ENCODE measurements at regions not wholly inside any gene's neighbourhood (a gene's known extent, or its start where the extent isn't known, plus 50 kb on each side); places are given as distances from the start of the nearest gene placed in this dataset.

- no peak for DNase-seq (ENCODE audit: low read depth in 2 of 2, low spot score in 1 of 2)
Observed at GRCh38 chr15:70196372-70197316, 98.9 kb upstream of the TLE3 start.

GRCh38 chr15:70195587-70196305 is 98.0 kb upstream of the TLE3 start:
- DNase-seq (ENCODE audit: low read depth in 2 of 2, low spot score in 1 of 2): no peak

DNA sequence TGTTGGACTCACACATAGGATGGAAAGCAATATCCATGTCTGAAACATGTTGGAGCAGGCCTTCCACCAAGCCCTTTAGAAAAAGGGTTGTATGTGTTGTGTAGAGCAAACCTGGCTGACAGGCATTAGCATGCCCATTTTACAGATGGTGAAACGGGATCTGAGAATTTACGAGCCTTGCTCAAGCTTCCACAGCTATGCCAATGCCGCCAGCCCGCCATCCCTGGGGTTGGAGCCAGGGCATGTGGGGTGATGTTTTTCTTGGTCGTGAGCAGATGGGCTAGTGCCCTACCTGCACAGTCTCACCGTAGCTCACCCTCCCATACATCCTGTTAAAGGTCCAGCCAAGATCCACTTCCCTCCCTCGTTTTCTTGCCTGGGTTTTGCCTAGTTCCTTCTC is 97.5 kb upstream of the TLE3 start:
- no peak for DNase-seq (ENCODE audit: low read depth in 2 of 2, low spot score in 1 of 2)

GRCh38 chr15:70194266-70194665 is 96.5 kb upstream of the TLE3 start:
- DNase-seq (ENCODE audit: low read depth in 2 of 2, low spot score in 1 of 2): no peak

- DNase-seq (ENCODE audit: low read depth in 2 of 2, low spot score in 1 of 2): no peak
Observed at GRCh38 chr15:70193734-70194133, 96.0 kb upstream of the TLE3 start.

DNA sequence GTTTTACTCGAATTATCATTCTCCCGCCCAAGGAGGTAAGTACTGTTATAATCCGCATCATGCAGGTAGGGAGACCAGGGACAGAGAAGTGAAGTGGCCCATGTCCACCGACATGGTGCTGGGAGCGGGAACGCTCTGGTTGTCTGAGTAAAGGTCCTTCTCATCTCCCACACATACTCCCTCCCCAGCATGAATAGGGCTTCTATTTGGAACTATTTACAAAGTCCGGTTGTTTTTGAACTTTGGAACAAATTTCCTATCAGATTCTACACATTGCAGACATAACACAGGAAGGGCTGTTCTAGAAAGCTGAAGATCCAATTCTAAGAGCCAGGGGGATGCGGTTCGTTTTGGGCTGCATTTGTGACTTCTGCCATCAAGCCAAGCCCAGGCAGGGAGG is 94.8 kb upstream of the TLE3 start:
- DNase-seq (ENCODE audit: low read depth in 2 of 2, low spot score in 1 of 2): no peak

GRCh38 chr15:70192041-70192440 is 94.3 kb upstream of the TLE3 start:
- DNase-seq (ENCODE audit: low read depth in 2 of 2, low spot score in 1 of 2): no peak

DNA sequence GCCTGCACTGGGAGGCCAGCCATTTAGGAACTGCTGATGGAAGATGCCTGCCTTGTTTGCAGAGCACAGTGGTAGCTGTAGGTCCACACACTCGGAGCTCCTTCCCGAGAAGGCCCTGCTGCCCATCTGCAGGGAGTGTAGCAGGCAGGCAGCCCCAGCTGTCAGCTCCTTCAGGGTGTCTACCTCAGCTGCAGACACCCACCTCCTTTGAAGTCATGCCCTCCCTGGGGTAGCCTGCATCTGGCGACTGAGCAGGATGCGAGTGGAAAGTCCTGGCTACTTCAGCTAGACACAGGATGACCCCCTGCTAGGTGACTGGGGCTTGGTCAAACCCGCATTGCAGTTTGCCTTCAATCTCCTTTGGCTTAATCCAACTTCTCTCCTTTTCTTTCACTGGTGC is 93.2 kb upstream of the TLE3 start:
- no peak for DNase-seq (ENCODE audit: low read depth in 2 of 2, low spot score in 1 of 2)

DNA sequence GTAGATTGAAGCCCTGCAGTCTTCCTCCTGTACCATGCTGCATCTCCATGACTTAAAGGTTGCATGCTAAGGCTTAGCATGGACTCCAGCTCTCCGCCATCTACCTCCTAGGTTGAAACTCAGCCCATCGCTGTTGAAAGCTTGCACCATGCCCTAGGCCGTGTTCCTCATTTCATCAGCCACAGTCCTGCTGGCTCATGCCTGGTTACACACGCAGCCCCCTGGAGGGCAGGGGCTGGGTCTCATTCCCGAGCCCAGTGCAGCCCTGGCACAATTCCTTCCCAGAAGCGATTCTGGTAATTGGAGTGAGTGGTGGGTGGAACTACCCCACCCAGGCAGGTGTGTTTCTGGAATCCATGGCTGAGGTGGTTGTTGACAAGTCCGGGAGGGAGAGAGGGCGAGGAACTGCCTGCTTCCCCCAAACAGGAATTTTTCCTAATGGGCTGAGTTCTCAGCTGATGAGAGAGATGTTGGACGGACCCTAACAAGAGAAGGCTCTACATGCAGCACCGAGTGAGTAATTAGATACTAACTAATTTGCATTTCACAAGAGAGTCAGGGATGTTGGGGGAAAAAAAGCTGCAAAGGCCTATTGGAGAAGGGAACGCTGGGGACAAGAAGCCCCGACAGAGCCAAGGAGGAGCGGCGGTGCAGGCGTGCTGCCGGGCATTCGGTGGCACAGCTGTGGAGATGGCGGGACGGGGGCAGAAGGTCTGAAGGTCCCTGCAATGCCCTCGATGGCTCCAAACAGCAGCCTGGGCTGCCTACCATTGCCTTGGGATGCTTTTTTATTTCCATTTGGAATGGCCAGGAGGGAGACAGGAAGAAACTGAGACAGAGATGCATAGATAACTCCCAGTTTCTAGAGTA is 92.3 kb upstream of the TLE3 start:
- no peak for DNase-seq (ENCODE audit: low read depth in 2 of 2, low spot score in 1 of 2)

GRCh38 chr15:70188286-70188685 is 90.6 kb upstream of the TLE3 start:
- DNase-seq (ENCODE audit: low read depth in 2 of 2, low spot score in 1 of 2): no peak

- DNase-seq (ENCODE audit: low read depth in 2 of 2, low spot score in 1 of 2): no peak
Observed at GRCh38 chr15:70187331-70187730, 89.6 kb upstream of the TLE3 start.

DNA sequence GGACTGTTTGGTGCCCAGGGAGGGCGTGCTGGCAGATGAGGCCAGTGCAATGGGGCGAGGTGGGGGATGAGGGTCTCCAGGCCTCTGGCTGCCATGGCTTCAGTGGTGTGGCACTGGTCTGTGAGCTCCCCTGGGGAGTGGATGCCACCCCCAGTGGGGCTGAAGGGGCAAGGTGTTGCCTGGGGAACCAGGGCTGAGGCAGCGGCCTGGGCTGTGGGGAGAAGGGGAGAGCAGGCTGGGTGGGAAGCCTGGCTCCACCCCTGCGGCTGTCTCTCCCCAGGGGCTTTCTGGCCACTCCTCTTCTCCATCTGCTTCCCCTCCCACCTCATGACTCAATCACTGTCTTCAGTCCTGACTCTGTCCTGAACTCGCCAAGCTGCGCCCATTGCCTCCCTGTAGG is 88.4 kb upstream of the TLE3 start:
- no peak for DNase-seq (ENCODE audit: low read depth in 2 of 2, low spot score in 1 of 2)

- no peak for DNase-seq (ENCODE audit: low read depth in 2 of 2, low spot score in 1 of 2)
Observed at GRCh38 chr15:70185251-70185711, 87.6 kb upstream of the TLE3 start.

GRCh38 chr15:70182858-70183695 is 85.4 kb upstream of the TLE3 start:
- DNase-seq (ENCODE audit: low read depth in 2 of 2, low spot score in 1 of 2): no peak

DNA sequence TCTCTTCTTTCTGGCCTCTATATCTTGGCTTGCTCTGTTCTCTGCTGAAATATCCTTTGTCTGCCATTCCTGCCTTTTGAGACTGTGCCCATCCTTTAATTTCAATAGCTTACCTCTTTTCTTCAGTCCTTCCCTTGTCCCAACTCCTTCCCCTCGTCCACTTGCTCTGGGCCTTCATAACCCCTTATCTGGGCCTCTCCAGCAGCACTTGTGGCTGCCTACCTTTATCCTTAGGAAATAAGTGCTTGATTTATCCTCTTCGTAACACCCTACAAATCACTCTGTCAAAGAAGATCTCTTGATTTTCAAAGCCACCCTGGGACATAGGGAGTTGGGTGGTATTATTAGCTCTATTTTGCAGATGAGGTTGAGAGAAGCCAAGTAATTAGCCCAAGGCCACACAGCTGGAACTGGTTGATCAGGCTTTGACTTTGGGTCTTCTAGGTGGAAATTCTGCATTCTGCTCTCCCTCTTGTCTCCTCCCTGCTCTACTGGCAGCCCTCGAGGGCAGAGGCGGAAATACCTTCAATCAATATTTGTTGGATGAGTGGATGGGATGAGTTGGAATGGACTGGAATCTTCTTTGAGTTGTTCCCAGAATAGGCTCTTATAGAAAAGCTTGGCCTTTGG is 84.0 kb upstream of the TLE3 start:
- no peak for DNase-seq (ENCODE audit: low read depth in 2 of 2, low spot score in 1 of 2)

- DNase-seq (ENCODE audit: low read depth in 2 of 2, low spot score in 1 of 2): no peak
Observed at GRCh38 chr15:70180186-70180875, 82.6 kb upstream of the TLE3 start.

DNA sequence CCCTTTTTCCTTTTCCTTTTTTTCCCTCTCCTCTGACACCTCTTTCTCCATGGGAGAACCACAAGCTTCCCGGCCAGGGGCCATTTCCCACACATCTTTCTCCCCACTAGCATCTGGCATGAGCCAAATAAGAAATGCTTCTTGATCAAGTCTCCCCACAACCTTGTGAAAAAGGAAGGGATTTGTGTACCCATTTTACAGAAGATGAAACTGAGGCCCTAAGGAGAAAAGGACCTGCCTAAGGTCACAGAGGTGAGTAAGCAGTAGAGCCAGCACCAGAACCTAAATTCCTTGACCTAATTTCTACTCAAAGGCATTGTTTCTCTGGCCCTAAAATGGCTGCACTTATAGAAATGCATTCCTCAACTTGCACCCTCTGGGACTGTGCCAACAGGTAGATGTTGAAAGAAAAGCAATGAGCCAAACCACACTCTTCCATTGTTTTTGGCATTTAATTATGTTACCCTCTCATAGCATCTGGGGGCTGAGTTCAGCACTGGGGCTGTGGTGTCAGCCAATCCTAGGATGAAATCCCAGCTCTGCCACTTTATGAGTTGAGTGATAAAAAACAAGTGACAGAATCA is 81.7 kb upstream of the TLE3 start:
- no peak for DNase-seq (ENCODE audit: low read depth in 2 of 2, low spot score in 1 of 2)

GRCh38 chr15:70178335-70179084 is 80.8 kb upstream of the TLE3 start:
- no peak for DNase-seq (ENCODE audit: low read depth in 2 of 2, low spot score in 1 of 2)
